ENCODE measurements at regions not wholly inside any gene's neighbourhood (a gene's known extent, or its start where the extent isn't known, plus 50 kb on each side); places are given as distances from the start of the nearest gene placed in this dataset.

GRCh38 chrX:53767544-53767943, 81.0 kb upstream of the HUWE1 start:
- Histone ChIP-seq H3K27me3 (ENCODE audit: insufficient read depth) (no peaks in the 10 kb centered on the region), H3K36me3 (ENCODE audit: insufficient read depth) (no peaks in the 10 kb centered on the region), H3K79me2 (replicated peaks; ENCODE audit: insufficient read depth) (no peaks in the 10 kb centered on the region), H3K4me3 (no peak overlapping the region), H3K27ac (ENCODE audit: low read depth) (no peak overlapping the region), H3F3A (replicated peaks; ENCODE audit: low read depth) (no peaks in the 10 kb centered on the region), H2AFZ (no peak overlapping the region), H4K20me1 (replicated peaks; ENCODE audit: insufficient read depth) (no peaks in the 10 kb centered on the region), H3K4me2 (no peak overlapping the region), H3K9me2 (ENCODE audit: insufficient read depth) (no peaks in the 10 kb centered on the region), H3K4me1 (ENCODE audit: insufficient read depth) (no peaks in the 10 kb centered on the region)
- DNase-seq (ENCODE audit: low spot score): no peak
- TF ChIP-seq NANOG (IDR thresholded peaks at IDR 0.05; ENCODE audit: borderline replicate concordance): no peak
- no peak for TF ChIP-seq ETS1 (IDR thresholded peaks at IDR 0.05)
- TF ChIP-seq STAT1 (IDR thresholded peaks at IDR 0.05; ENCODE audit: unreplicated experiment): no peak
- TF ChIP-seq REST (IDR thresholded peaks at IDR 0.05; ENCODE audit: unreplicated experiment): no peak
- no peak for TF ChIP-seq JUNB (IDR thresholded peaks at IDR 0.05; ENCODE audit: unreplicated experiment)
- no peak for TF ChIP-seq CTCF (conservative IDR thresholded peaks at IDR 0.05; ENCODE audit: low read depth in 2 of 2)
- no peak for TF ChIP-seq CREB1 (CRISPR knock-in tag; IDR thresholded peaks at IDR 0.05; ENCODE audit: low read depth)
- no peak for TF ChIP-seq EZH2 (IDR thresholded peaks at IDR 0.05; ENCODE audit: low read depth, unreplicated experiment)
- no peak for TF ChIP-seq ZNF331 (CRISPR knock-in tag; IDR thresholded peaks at IDR 0.05; ENCODE audit: low read depth)
- TF ChIP-seq POLR2AphosphoS5 (IDR thresholded peaks at IDR 0.05; ENCODE audit: low read depth): no peak
- no peak for TF ChIP-seq ZNF114 (CRISPR knock-in tag; IDR thresholded peaks at IDR 0.05)
- TF ChIP-seq ZNF462 (CRISPR knock-in tag; IDR thresholded peaks at IDR 0.05): no peak
- no peak for TF ChIP-seq EZH2phosphoT487 (IDR thresholded peaks at IDR 0.05; ENCODE audit: unreplicated experiment)
- peaks cover 7% of the 10 kb centered on the region for H3K9me3 Mint-ChIP-seq
- no peaks in the 10 kb centered on the region for H3K4me1 Mint-ChIP-seq
- H3K36me3 Mint-ChIP-seq (ENCODE audit: low read depth): peaks cover 5% of the 10 kb centered on the region; the same call in 2 of the 3 replicates
- ATAC-seq: no peak
- H3K4me3 Mint-ChIP-seq: no peak overlapping the region
- no peak overlapping the region for H3K27ac Mint-ChIP-seq
- peaks cover 3% of the 10 kb centered on the region for H3K27me3 Mint-ChIP-seq (ENCODE audit: insufficient read depth, low read depth, poor library complexity)
